MCF 10A (cell line): ENCODE measurements at regions not wholly inside any gene's neighbourhood (a gene's known extent, or its start where the extent isn't known, plus 50 kb on each side); places are given as distances from the start of the nearest gene placed in this dataset.
"Not testable (repeated sequence)": the region's sequence is repeated elsewhere in the genome, so short reads cannot be mapped to it uniquely, and the experiment has no call there.

Source experiments
- BruUV-seq: library from RNA; stranded (reverse); fragments of 400-500 nt; replicated peaks from 2 replicates; lab custom pipeline; 2021; lab: Mats Ljungman, UMichigan
- CTCF ChIA-PET: fragments of 300-600 bp; sonication (Branson Sonifier 250); formaldehyde crosslinking; extraction: SDS; loops from one replicate; lab custom pipeline; 2021; ENCODE audit warnings: antibody characterized with exemption, inconsistent platforms; lab: Yijun Ruan, JAX
- POLR2A ChIA-PET: fragments of 300-600, 350-650 bp; sonication (Branson Sonifier 250); formaldehyde crosslinking; extraction: SDS; loops from one replicate; lab custom pipeline; 2020; ENCODE audit warnings: antibody characterized with exemption, inconsistent platforms; lab: Yijun Ruan, JAX
- DNase-seq: peaks from one replicate; pipeline ENCODE4 v3.0.0-alpha.2; 2018; ENCODE audit not compliant: unreplicated experiment
- H3K27ac Mint-ChIP-seq: one replicate; pipeline ENCODE4 v1.8.0; 2022; ENCODE audit warnings: mild to moderate bottlenecking, low read depth, mixed read lengths; ENCODE audit not compliant: unreplicated experiment
- H3K27me3 Mint-ChIP-seq: one replicate; pipeline ENCODE4 v1.8.0; 2022; ENCODE audit warnings: mixed read lengths; ENCODE audit not compliant: insufficient read depth, unreplicated experiment
- H3K36me3 Mint-ChIP-seq: one replicate; pipeline ENCODE4 v1.8.0; 2022; ENCODE audit warnings: mild to moderate bottlenecking, moderate library complexity, mixed read lengths; ENCODE audit not compliant: insufficient read depth, unreplicated experiment
- H3K4me1 Mint-ChIP-seq: one replicate; pipeline ENCODE4 v1.8.0; 2022; ENCODE audit warnings: mixed read lengths; ENCODE audit not compliant: insufficient read depth, unreplicated experiment
- H3K4me3 Mint-ChIP-seq: one replicate; pipeline ENCODE4 v1.8.0; 2022; ENCODE audit warnings: mild to moderate bottlenecking, moderate library complexity, mixed read lengths; ENCODE audit not compliant: unreplicated experiment
- H3K9me3 Mint-ChIP-seq: one replicate; pipeline ENCODE4 v1.8.0; 2022; ENCODE audit warnings: mixed read lengths; ENCODE audit not compliant: unreplicated experiment
- intact Hi-C: fragments of 100-400 bp; cut with micrococcal nuclease; formaldehyde crosslinking; loops from 2 replicates; pipeline ENCODE4 v1.14.1; 2022
- TF ChIP-seq, protein P1 (sequence below): fragments of 200-600 bp; IDR thresholded peaks from one replicate; pipeline ENCODE4 v1.8.0; 2022; ENCODE audit warnings: antibody characterized with exemption, mild to moderate bottlenecking; ENCODE audit not compliant: unreplicated experiment

- no peaks in the 10 kb centered on the region for H3K4me1 Mint-ChIP-seq
- TF ChIP-seq, protein P1, sequence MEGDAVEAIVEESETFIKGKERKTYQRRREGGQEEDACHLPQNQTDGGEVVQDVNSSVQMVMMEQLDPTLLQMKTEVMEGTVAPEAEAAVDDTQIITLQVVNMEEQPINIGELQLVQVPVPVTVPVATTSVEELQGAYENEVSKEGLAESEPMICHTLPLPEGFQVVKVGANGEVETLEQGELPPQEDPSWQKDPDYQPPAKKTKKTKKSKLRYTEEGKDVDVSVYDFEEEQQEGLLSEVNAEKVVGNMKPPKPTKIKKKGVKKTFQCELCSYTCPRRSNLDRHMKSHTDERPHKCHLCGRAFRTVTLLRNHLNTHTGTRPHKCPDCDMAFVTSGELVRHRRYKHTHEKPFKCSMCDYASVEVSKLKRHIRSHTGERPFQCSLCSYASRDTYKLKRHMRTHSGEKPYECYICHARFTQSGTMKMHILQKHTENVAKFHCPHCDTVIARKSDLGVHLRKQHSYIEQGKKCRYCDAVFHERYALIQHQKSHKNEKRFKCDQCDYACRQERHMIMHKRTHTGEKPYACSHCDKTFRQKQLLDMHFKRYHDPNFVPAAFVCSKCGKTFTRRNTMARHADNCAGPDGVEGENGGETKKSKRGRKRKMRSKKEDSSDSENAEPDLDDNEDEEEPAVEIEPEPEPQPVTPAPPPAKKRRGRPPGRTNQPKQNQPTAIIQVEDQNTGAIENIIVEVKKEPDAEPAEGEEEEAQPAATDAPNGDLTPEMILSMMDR, result no peak
- ChIA-PET CTCF (interaction anchor here (0.7 kb wide), 1 partner anchor 1294 kb away, joined by 4 read pairs; no protein-coding TSS in a partner anchor), POLR2A (no interaction called here)
- no peak overlapping the region for H3K27ac Mint-ChIP-seq
- H3K9me3 Mint-ChIP-seq, result peaks cover 27% of the 10 kb centered on the region
- BruUV-seq, result no TSS peak
- peaks cover 6% of the 10 kb centered on the region for H3K36me3 Mint-ChIP-seq
- H3K4me3 Mint-ChIP-seq, result no peak overlapping the region
- intact Hi-C loops, result no loop called here
- H3K27me3 Mint-ChIP-seq, result no peaks in the 10 kb centered on the region
- no peak for DNase-seq
These were observed 159.6 kb downstream of the CTTN start for GRCh38 chr11:70557742-70558485.

DNA sequence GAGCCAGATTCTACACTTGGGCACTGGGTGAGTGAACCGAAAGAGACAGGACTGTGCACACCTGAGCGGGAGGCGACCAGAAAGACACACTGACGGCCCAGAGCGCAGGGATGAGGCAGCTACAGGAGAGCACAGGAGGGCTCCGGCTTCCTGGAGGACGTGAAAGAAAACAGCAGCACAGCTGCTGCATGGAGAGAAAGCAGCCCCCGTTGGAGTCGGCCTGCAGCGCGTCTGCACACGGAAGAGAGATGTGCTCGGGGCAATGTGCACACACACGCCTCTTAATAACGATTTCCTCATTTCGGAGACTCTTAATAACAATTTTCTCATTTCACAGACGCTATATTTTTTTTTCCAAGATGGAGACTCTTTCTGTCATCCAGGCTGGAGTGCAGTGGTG, 160.4 kb downstream of the CTTN start:
- DNase-seq, result no peak

DNA sequence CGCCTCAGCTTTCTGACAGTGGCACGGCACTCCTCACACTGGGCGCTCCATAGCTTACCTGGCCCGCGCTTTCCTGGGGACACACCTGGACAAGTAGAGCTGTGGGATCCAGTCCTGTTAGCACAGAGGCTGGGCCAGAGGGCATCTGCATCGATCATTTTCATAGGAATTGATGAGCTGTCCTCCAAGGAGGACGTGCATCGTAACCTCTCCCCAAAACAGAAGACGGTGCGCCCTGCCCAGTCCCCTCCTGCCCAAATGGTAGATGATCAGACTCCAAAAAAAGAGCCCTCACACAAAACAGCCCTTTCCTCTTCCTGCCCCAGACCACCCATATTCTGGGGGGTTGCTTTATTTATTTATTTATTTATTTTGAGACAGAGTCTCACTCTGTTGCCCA, 161.2 kb downstream of the CTTN start:
- TF ChIP-seq, protein P1, result no peak
- Mint-ChIP-seq H3K4me1 (no peaks in the 10 kb centered on the region), H3K27me3 (no peaks in the 10 kb centered on the region), H3K4me3 (no peak overlapping the region), H3K27ac (no peak overlapping the region), H3K9me3 (peaks cover 41% of the 10 kb centered on the region), H3K36me3 (peaks cover 6% of the 10 kb centered on the region)
- CTCF ChIA-PET, result no interaction called here
- POLR2A ChIA-PET, result interaction anchor here (0.7 kb wide), 1 partner anchor 1947 kb away, joined by 3 read pairs; no protein-coding TSS in a partner anchor
- no TSS peak for BruUV-seq
- no peak for DNase-seq
- intact Hi-C loops, result no loop called here

More for the DNA sequence above, 160.4 kb downstream of the CTTN start:
- Mint-ChIP-seq H3K27me3 (no peaks in the 10 kb centered on the region), H3K9me3 (peaks cover 35% of the 10 kb centered on the region), H3K36me3 (peaks cover 6% of the 10 kb centered on the region), H3K27ac (no peak overlapping the region), H3K4me3 (no peak overlapping the region), H3K4me1 (no peaks in the 10 kb centered on the region)
- ChIA-PET POLR2A (no interaction called here), CTCF (interaction anchor here (0.7 kb wide), 1 partner anchor 1293 kb away, joined by 4 read pairs; no protein-coding TSS in a partner anchor)
- no TSS peak for BruUV-seq
- intact Hi-C loops, result no loop called here
- TF ChIP-seq, protein P1, result no peak

- H3K27ac Mint-ChIP-seq, POLR2A ChIA-PET, H3K4me1 Mint-ChIP-seq, H3K36me3 Mint-ChIP-seq, H3K4me3 Mint-ChIP-seq, intact Hi-C loops, DNase-seq, BruUV-seq, H3K27me3 Mint-ChIP-seq: not testable (repeated sequence)
- CTCF ChIA-PET, result interaction anchor here (1.5 kb wide), 1 partner anchor 92 kb away, joined by 5 read pairs; no protein-coding TSS in a partner anchor
- H3K9me3 Mint-ChIP-seq, result peaks cover 35% of the 10 kb centered on the region
These were observed 162.3 kb downstream of the CTTN start for GRCh38 chr11:70560621-70561020.
